ENCODE measurements at regions not wholly inside any gene's neighbourhood (a gene's known extent, or its start where the extent isn't known, plus 50 kb on each side); places are given as distances from the start of the nearest gene placed in this dataset.

GRCh38 chr9:105921057-105921726 is 226.9 kb downstream of the TMEM38B start:
- no peaks in the 10 kb centered on the region for H3K36me3 ChIP-seq (ENCODE audit: insufficient read depth, low read length)
- no peaks in the 10 kb centered on the region for H3K27me3 ChIP-seq (ENCODE audit: insufficient read depth, low read length, poor library complexity, severe bottlenecking)
- H3K4me1 ChIP-seq (ENCODE audit: insufficient read depth, low read length, poor library complexity, severe bottlenecking), result no peaks in the 10 kb centered on the region
- no peaks in the 10 kb centered on the region for H3F3A ChIP-seq (ENCODE audit: low read depth)
- H3K4me3 ChIP-seq (ENCODE audit: low read length, poor library complexity, severe bottlenecking), result no peak overlapping the region
- no peaks in the 10 kb centered on the region for H3K79me2 ChIP-seq (ENCODE audit: insufficient read depth, low read length)
- H4K20me1 ChIP-seq (ENCODE audit: insufficient read depth, low read length, poor library complexity, severe bottlenecking), result no peaks in the 10 kb centered on the region
- H3K9me3 ChIP-seq (ENCODE audit: insufficient read depth, low read depth, low read length), result no peaks in the 10 kb centered on the region
- H2AFZ ChIP-seq (ENCODE audit: low read length), result no peak overlapping the region
- no peak overlapping the region for H3K9ac ChIP-seq (ENCODE audit: low read depth, low read length, poor library complexity, severe bottlenecking)
- no peaks in the 10 kb centered on the region for H3K9me2 ChIP-seq (replicated peaks; ENCODE audit: low read depth, low read length)
- TF ChIP-seq EZH2phosphoT487 (IDR thresholded peaks at IDR 0.05; ENCODE audit: borderline replicate concordance), result no peak
- TF ChIP-seq, protein P1, sequence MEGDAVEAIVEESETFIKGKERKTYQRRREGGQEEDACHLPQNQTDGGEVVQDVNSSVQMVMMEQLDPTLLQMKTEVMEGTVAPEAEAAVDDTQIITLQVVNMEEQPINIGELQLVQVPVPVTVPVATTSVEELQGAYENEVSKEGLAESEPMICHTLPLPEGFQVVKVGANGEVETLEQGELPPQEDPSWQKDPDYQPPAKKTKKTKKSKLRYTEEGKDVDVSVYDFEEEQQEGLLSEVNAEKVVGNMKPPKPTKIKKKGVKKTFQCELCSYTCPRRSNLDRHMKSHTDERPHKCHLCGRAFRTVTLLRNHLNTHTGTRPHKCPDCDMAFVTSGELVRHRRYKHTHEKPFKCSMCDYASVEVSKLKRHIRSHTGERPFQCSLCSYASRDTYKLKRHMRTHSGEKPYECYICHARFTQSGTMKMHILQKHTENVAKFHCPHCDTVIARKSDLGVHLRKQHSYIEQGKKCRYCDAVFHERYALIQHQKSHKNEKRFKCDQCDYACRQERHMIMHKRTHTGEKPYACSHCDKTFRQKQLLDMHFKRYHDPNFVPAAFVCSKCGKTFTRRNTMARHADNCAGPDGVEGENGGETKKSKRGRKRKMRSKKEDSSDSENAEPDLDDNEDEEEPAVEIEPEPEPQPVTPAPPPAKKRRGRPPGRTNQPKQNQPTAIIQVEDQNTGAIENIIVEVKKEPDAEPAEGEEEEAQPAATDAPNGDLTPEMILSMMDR (conservative IDR thresholded peaks at IDR 0.05; ENCODE audit: low read length), result no peak
- H3K4me2 ChIP-seq (ENCODE audit: low read depth, low read length, poor library complexity, severe bottlenecking), result no peak overlapping the region

- H3K4me3 ChIP-seq (ENCODE audit: low read length, poor library complexity, severe bottlenecking), result no peak overlapping the region
- 0 out of 2 replicates have a peak, but pooled peaks cover 4% of the 10 kb centered on the region for H3K9me2 ChIP-seq (replicated peaks; ENCODE audit: low read depth, low read length)
- TF ChIP-seq EZH2phosphoT487 (IDR thresholded peaks at IDR 0.05; ENCODE audit: borderline replicate concordance), result no peak
- TF ChIP-seq, protein P1 (conservative IDR thresholded peaks at IDR 0.05; ENCODE audit: low read length), result no peak
- H3K4me1 ChIP-seq (ENCODE audit: insufficient read depth, low read length, poor library complexity, severe bottlenecking), result no peaks in the 10 kb centered on the region
- H3K9ac ChIP-seq (ENCODE audit: low read depth, low read length, poor library complexity, severe bottlenecking), result no peak overlapping the region
- H3K27me3 ChIP-seq (ENCODE audit: insufficient read depth, low read length, poor library complexity, severe bottlenecking), result no peaks in the 10 kb centered on the region
- H4K20me1 ChIP-seq (ENCODE audit: insufficient read depth, low read length, poor library complexity, severe bottlenecking), result no peaks in the 10 kb centered on the region
- H3K4me2 ChIP-seq (ENCODE audit: low read depth, low read length, poor library complexity, severe bottlenecking), result no peak overlapping the region
- H3K9me3 ChIP-seq (ENCODE audit: insufficient read depth, low read depth, low read length), result no peaks in the 10 kb centered on the region
- H2AFZ ChIP-seq (ENCODE audit: low read length), result no peak overlapping the region
- no peaks in the 10 kb centered on the region for H3F3A ChIP-seq (ENCODE audit: low read depth)
- no peaks in the 10 kb centered on the region for H3K36me3 ChIP-seq (ENCODE audit: insufficient read depth, low read length)
- H3K79me2 ChIP-seq (ENCODE audit: insufficient read depth, low read length), result no peaks in the 10 kb centered on the region
Observed at GRCh38 chr9:105928416-105928815, 234.1 kb downstream of the TMEM38B start.

DNA sequence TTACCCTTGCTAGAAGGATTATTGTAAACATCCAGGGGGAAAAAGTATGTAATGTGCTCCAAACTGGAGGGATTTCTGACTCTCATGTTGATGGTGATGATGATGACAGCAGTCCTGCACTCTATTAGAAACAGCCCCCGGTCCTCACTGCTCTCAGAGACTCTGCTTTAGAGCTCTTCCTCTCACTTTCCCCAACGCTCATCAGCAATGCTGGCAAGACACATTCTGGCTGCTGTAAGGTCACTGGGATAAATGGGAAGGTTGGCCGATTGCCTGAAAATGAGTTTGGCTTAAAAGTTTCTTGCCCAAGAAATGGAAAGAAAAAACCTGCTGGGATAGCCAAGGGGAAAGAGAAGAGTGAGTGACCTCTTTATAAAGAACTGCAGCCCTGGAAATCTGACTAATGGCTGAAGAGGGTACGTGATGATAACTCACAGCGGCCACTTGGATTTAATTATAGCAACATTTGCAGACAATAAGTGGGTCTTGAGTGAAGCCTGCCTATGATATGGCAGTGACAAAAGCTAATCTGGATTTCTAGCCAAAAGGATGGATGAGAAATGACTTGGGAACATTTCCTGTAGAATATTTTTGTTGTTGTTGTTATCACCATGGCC is 235.8 kb downstream of the TMEM38B start:
- Histone ChIP-seq H2AFZ (ENCODE audit: low read length) (no peak overlapping the region), H4K20me1 (ENCODE audit: insufficient read depth, low read length, poor library complexity, severe bottlenecking) (no peaks in the 10 kb centered on the region), H3F3A (ENCODE audit: low read depth) (no peaks in the 10 kb centered on the region), H3K27me3 (ENCODE audit: insufficient read depth, low read length, poor library complexity, severe bottlenecking) (no peaks in the 10 kb centered on the region), H3K4me1 (ENCODE audit: insufficient read depth, low read length, poor library complexity, severe bottlenecking) (no peaks in the 10 kb centered on the region), H3K36me3 (ENCODE audit: insufficient read depth, low read length) (no peaks in the 10 kb centered on the region), H3K9me3 (ENCODE audit: insufficient read depth, low read depth, low read length) (no peaks in the 10 kb centered on the region), H3K79me2 (ENCODE audit: insufficient read depth, low read length) (no peaks in the 10 kb centered on the region), H3K9ac (ENCODE audit: low read depth, low read length, poor library complexity, severe bottlenecking) (no peak overlapping the region), H3K4me2 (ENCODE audit: low read depth, low read length, poor library complexity, severe bottlenecking) (no peak overlapping the region), H3K4me3 (ENCODE audit: low read length, poor library complexity, severe bottlenecking) (no peak overlapping the region), H3K9me2 (replicated peaks; ENCODE audit: low read depth, low read length) (0 out of 2 replicates have a peak, but pooled peaks cover 4% of the 10 kb centered on the region)
- TF ChIP-seq, protein P1 (conservative IDR thresholded peaks at IDR 0.05; ENCODE audit: low read length), result no peak
- no peak for TF ChIP-seq EZH2phosphoT487 (IDR thresholded peaks at IDR 0.05; ENCODE audit: borderline replicate concordance)

Measured in Loucy (cell line).